ENCODE measurements at regions not wholly inside any gene's neighbourhood (a gene's known extent, or its start where the extent isn't known, plus 50 kb on each side); places are given as distances from the start of the nearest gene placed in this dataset.
"Not testable (repeated sequence)": the region's sequence is repeated elsewhere in the genome, so short reads cannot be mapped to it uniquely, and the experiment has no call there.

- DNase-seq (ENCODE audit: low read depth): peak; percentile 63
Observed at GRCh38 chr9:86575825-86576525, 221.8 kb upstream of the TUT7 start.

- no peak for DNase-seq (ENCODE audit: low read depth)
Observed at GRCh38 chr9:86575137-86575536, 220.9 kb upstream of the TUT7 start.

- DNase-seq (ENCODE audit: low read depth): no peak
Observed at GRCh38 chr9:86573886-86574285, 219.7 kb upstream of the TUT7 start.

DNA sequence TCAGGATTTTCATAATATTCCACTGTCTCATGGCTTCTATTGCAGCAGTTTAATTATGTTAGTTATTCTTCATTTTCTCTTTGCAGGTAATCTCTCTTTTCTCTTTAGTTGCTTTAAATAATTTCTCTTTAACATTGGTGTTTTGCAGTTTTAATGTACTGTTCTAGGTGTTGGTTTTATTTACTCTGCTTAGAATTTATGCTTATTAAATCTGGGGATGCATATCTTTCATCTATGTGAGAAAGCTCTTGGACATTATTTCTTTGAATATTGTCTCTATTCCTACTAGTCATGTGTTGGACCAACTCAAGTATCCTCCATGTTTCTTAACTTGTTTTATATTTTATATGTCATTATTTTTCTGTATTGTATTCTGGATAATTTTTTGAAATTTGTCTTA, 218.7 kb upstream of the TUT7 start:
- DNase-seq (ENCODE audit: low read depth): no peak

DNA sequence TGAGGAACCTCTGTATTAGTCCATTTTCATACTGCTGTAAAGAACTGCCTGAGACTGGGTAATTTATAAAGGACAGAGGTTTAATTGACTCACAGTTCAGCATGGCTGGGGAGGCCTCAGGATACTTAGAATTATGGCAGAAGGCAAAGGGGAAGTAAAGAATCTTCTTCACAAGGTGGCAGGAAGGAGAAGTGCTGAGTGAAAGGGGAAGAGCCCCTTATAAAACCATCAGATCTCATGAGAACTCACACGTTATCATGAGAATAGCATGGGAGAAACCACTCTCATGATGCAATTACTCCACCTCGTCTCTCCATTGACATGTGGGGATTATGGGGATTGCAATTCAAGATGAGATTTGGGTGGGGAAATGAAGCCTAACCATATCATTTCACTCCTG, 211.4 kb upstream of the TUT7 start:
- DNase-seq (ENCODE audit: low read depth): not testable (repeated sequence)

DNA sequence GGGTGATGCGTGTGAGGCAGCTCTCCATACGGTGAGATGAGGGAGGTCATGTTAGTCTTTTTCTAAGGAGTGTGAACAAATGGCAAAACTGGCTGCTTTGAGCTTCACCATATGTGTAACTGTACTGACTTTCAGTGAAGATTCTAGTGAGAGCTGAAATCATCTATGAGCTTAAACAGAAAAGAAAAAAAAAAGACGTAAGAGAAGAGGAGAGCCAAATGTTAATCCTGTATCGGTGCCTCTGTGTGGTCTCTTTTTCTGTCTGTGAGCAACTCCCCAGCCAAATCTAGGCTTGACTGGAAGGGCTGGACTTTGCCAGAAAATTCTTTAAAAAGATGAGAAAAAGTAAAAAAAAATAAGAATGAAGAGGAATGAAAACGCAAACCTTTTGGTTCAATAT, 209.7 kb upstream of the TUT7 start:
- no peak for DNase-seq (ENCODE audit: low read depth)

DNA sequence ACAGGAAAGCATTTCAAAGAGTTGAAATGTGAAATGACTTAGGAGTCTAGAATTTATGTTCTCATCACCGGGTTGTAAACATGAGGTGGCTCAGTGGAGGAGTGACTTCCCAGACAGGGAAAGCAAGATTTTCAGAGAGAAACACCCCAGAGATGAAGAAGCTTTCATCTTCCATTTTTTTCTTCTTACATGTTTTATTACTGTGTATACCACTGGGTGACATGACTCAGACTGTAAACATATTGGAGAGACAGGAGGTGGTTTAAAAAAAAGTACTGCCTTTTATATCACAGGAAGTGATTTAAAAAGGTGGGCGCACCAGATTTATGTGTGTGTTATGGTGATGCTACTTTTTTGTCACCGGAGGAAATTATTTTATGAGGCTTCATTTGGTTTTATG, 209.1 kb upstream of the TUT7 start:
- DNase-seq (ENCODE audit: low read depth): no peak

- DNase-seq (ENCODE audit: low read depth): no peak
Observed at GRCh38 chr9:86562691-86563090, 208.5 kb upstream of the TUT7 start.

DNA sequence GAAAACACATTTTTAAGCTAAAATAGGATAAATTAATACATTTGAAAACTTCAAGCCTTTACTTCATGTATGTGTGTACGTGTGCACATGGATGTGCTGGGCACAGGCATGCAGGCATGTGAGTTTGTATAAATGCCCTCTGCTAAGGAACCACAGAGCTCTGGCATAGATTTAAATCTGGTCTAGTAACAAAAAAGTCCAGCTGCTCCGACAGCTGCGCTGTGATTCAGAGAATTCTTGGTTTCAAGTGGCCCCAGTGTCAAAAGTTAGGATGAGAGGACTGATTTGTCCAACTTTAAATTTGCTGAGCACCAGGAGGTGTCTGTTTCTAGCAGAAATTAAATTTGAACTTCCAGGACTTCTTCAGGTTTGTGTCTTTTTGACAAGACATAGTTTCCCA, 203.7 kb upstream of the TUT7 start:
- DNase-seq (ENCODE audit: low read depth): no peak

DNA sequence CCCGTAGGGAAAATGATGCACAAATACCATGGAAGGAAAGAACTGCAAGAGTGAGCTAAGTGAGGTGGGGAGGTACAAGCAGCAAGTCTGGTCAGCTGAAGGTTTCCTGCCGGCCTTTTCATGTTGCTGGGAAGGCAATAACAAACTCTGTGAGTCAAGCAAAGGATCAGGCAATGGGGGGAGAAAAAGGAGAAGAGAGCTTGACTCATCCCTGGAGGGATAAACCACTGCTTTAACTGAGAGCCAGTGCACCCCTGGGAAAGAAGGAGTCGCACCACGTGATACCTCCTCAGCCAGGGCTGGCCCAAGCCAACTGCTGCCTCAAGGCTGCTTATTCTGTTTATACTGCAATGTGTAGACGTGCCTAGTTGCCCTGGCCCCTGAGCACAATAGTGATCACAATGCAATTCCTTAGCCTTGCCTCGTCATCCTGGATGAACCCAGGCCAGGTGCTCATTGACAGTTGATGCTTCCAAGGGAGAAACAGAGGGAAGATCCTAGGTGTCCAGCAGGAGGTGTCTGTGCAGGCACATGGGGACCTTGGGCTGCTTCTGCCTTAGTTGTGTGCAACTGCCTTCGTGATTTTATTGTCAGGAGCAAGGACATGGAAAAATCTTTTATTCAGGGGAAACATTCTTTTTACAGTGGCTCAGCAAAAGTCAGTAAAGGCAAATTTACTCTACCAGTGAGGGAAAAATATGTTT, 203.0 kb upstream of the TUT7 start:
- no peak for DNase-seq (ENCODE audit: low read depth)

DNA sequence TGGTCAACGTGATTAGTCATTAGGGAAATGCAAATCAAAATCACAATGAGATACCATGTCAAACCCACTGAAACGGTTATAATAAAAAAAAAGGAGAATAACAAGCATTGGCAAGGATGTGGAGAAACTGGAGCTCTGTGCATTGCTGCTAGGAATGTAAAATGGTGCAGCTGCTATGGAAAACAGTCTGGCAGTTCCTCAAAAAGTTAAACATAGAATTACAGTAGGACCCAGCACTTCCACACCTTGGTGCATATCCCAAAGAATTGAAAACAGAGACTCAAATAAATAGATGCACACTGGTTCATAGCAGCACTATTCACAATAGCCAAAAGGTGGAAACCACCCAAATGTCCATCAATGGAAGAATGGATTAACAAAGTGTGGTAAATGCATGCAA, 201.5 kb upstream of the TUT7 start:
- DNase-seq (ENCODE audit: low read depth): no peak

- no peak for DNase-seq (ENCODE audit: low read depth)
Observed at GRCh38 chr9:86550401-86550800, 196.2 kb upstream of the TUT7 start.

- no peak for DNase-seq (ENCODE audit: low read depth)
Observed at GRCh38 chr9:86549920-86550319, 195.7 kb upstream of the TUT7 start.

GRCh38 chr9:86549401-86549811, 195.2 kb upstream of the TUT7 start:
- DNase-seq (ENCODE audit: low read depth): no peak

- no peak for DNase-seq (ENCODE audit: low read depth)
Observed at GRCh38 chr9:86548220-86548619, 194.0 kb upstream of the TUT7 start.

GRCh38 chr9:86547571-86547970, 193.4 kb upstream of the TUT7 start:
- no peak for DNase-seq (ENCODE audit: low read depth)

DNA sequence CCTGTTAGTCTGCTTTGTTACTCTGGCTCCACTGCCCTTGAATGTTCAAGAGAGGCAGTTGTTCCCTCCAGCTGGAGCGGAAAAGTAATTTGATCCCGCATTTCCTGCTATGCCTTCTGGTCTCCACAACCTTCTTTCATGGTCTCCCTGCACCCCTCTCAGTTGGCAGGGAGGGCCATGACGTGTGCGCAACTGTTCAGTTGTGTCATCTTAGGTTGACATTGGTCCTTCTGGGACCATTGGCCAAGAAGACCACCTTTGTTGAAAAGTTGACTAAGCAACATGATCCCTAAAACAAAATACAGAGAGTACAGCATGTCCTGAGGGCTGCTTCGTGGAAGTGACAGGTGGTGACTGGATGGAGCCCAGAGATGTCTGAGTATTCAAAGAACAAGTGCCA, 192.5 kb upstream of the TUT7 start:
- no peak for DNase-seq (ENCODE audit: low read depth)

GRCh38 chr9:86545090-86545489, 190.9 kb upstream of the TUT7 start:
- no peak for DNase-seq (ENCODE audit: low read depth)

DNA sequence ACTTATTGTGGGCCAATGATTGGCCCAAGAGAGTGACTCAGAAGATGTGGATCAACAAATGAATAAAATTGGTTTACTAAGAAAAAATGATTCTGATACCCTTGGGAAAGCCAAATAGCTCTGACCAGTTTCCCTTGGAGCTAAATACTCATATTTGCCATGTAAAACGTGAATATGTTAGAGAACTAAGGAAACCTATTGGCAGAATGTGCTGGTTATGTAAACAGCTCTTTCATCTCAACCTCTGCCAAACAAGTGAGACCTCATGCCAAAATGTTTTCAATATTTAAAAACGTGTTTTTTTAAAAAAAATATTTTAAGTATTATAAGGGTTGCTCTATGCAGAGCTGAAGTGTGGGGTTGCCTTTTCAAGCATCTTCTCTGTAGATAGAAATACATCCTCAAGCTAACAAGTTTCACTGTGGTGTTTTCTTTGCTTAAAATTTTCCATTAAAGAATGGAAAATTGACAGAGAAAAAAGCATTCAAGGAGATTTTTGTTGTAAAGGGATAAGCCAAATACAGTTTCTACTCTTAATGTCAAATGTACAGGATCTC, 186.9 kb upstream of the TUT7 start:
- DNase-seq (ENCODE audit: low read depth): no peak

- DNase-seq (ENCODE audit: low read depth): no peak
Observed at GRCh38 chr9:86535406-86535915, 181.3 kb upstream of the TUT7 start.

DNA sequence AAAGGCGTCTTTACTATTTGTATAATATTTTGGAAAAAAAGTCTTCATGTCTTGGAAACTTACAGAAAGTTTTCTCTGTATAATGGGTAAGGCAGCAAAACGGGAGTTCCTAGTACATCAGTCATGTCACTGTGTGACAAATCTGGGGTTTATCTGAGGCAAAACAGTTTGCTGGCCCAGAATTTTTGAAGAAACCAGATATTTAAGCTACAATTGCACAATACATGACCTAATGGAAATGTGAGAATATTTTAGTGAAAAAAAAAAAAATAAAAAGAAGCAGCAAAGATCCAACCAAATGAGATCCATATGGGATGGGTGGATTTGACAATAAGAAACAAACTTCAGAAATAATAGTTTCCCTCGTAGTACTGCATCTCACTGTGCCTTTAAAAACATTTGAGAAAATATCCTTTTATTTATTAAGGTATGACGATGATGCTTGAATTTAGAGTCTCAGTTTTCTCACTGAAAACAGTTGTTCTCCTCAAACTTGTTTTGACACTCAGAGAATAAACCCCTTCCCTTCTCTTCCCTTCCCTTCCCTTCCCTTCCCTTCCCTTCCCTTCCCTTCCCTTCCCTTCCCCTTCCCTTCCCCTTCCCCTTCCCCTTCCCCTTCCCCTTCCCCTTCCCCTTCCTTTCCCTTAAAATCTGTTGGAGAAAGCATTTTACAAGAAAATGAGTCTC, 180.5 kb upstream of the TUT7 start:
- DNase-seq (ENCODE audit: low read depth): peak; percentile 94

DNA sequence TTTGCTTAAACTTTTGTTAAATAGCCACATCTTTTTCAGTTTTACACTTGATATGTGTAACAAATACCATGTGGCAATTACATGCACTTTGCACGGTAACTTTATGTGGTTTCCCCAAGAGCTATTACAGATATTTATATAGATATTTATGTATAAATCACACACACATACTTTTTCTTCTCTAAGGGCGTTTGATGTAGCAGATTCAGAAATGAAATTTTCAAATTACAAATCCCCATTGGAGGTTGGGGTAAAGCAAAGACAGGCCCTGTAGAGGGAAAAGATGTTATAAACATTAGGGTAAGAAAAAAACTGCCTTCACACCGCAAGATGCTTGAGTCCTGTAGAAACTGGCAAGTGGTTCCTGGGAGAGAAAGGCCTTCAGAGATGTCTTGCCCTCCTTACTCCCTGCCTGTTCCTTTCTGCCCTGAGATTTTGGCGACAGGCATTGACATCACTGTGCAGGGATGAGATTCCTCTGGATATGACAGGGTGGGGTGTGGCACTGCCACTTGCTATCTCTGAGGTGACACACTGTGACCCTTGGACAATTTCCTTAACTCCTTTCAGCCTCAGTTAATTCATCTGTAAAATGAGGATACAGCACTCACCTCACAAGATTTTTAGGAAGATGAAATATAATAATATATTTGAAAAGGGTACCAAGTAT, 177.9 kb upstream of the TUT7 start:
- DNase-seq (ENCODE audit: low read depth): no peak

All from forelimb muscle (tissue), 1 donor.